ENCODE measurements at regions not wholly inside any gene's neighbourhood (a gene's known extent, or its start where the extent isn't known, plus 50 kb on each side); places are given as distances from the start of the nearest gene placed in this dataset.
"Not testable (repeated sequence)": the region's sequence is repeated elsewhere in the genome, so short reads cannot be mapped to it uniquely, and the experiment has no call there.

- Histone ChIP-seq H3K9me3 (no peaks in the 10 kb centered on the region), H3K27me3 (no peaks in the 10 kb centered on the region), H3K36me3 (replicated peaks in 1 of 2; ENCODE audit: insufficient read depth in 1 of 2, low read depth in 2 of 2) (no peaks in the 10 kb centered on the region), H3K27ac (no peak overlapping the region), H3K4me3 (no peak overlapping the region), H3K4me1 (no peaks in the 10 kb centered on the region)
- TF ChIP-seq CTCF (IDR thresholded peaks at IDR 0.05) = no peak
- DNase-seq (no peak), ATAC-seq (no peak)
- WGBS, 2 donors = 79 to 86% methylated on average over 1 of the region's 1 CpG
- intact Hi-C loops (cut with DNase I) = no loop called here
These were observed 135.9 kb upstream of the FUT9 start for GRCh38 chr6:95879856-95880255.

- DNase-seq = no peak
- ATAC-seq = no peak
- 76 to 81% methylated on average over 4 of the region's 4 CpGs for WGBS, 2 donors
- no peaks in the 10 kb centered on the region for H3K9me3 ChIP-seq
- H3K4me3 ChIP-seq = no peak overlapping the region
- no peaks in the 10 kb centered on the region for H3K36me3 ChIP-seq (replicated peaks in 1 of 2; ENCODE audit: insufficient read depth in 1 of 2, low read depth in 2 of 2)
- intact Hi-C loops (cut with DNase I) = no loop called here
- no peaks in the 10 kb centered on the region for H3K4me1 ChIP-seq
- no peak for TF ChIP-seq POLR2A (IDR thresholded peaks at IDR 0.05)
- TF ChIP-seq CTCF (IDR thresholded peaks at IDR 0.05) = no peak
- H3K27ac ChIP-seq = no peak overlapping the region
- no peaks in the 10 kb centered on the region for H3K27me3 ChIP-seq
These were observed 133.4 kb upstream of the FUT9 start for GRCh38 chr6:95882371-95882770.

GRCh38 chr6:95888711-95889110 lies 127.1 kb upstream of the FUT9 start:
- H3K9me3 ChIP-seq; H3K4me3 ChIP-seq; DNase-seq; H3K36me3 ChIP-seq (replicated peaks in 1 of 2; ENCODE audit: insufficient read depth in 1 of 2, low read depth in 2 of 2); H3K4me1 ChIP-seq; H3K27ac ChIP-seq; intact Hi-C loops (cut with DNase I); ATAC-seq; H3K27me3 ChIP-seq: not testable (repeated sequence)
- WGBS, 2 donors = 78 to 84% methylated on average over 2 of the region's 2 CpGs

GRCh38 chr6:95905132-95905531 lies 110.6 kb upstream of the FUT9 start:
- no peaks in the 10 kb centered on the region for H3K27me3 ChIP-seq
- DNase-seq (no peak), ATAC-seq (no peak)
- no peaks in the 10 kb centered on the region for H3K4me1 ChIP-seq
- WGBS, 2 donors = 39 to 43% methylated on average over 3 of the region's 3 CpGs
- H3K36me3 ChIP-seq (replicated peaks in 1 of 2; ENCODE audit: insufficient read depth in 1 of 2, low read depth in 2 of 2) = no peaks in the 10 kb centered on the region
- H3K27ac ChIP-seq = no peak overlapping the region
- H3K9me3 ChIP-seq = no peaks in the 10 kb centered on the region
- TF ChIP-seq POLR2A (IDR thresholded peaks at IDR 0.05) = no peak
- H3K4me3 ChIP-seq = no peak overlapping the region
- intact Hi-C loops (cut with DNase I) = no loop called here

GRCh38 chr6:95917034-95917433 lies 98.7 kb upstream of the FUT9 start:
- Histone ChIP-seq H3K36me3 (replicated peaks in 1 of 2; ENCODE audit: insufficient read depth in 1 of 2, low read depth in 2 of 2) (no peaks in the 10 kb centered on the region), H3K4me3 (no peak overlapping the region), H3K27ac (no peak overlapping the region), H3K9me3 (no peaks in the 10 kb centered on the region), H3K4me1 (no peaks in the 10 kb centered on the region), H3K27me3 (no peaks in the 10 kb centered on the region)
- intact Hi-C loops (cut with DNase I) = no loop called here
- no peak for ATAC-seq
- no peak for DNase-seq
- no peak for TF ChIP-seq CTCF (IDR thresholded peaks at IDR 0.05)
- no peak for TF ChIP-seq POLR2A (IDR thresholded peaks at IDR 0.05)
- 15 to 19% methylated on average over 2 of the region's 2 CpGs for WGBS, 2 donors

- no peaks in the 10 kb centered on the region for H3K27me3 ChIP-seq
- no peaks in the 10 kb centered on the region for H3K9me3 ChIP-seq
- WGBS, 2 donors = 63 to 83% methylated on average over 1 of the region's 1 CpG
- no peaks in the 10 kb centered on the region for H3K36me3 ChIP-seq (replicated peaks in 1 of 2; ENCODE audit: insufficient read depth in 1 of 2, low read depth in 2 of 2)
- intact Hi-C loops (cut with DNase I) = no loop called here
- H3K27ac ChIP-seq = no peak overlapping the region
- H3K4me3 ChIP-seq = no peak overlapping the region
- ATAC-seq = no peak
- peak in 4 of 7 experiments; percentile 14 to 38 (median 37) for TF ChIP-seq CTCF (IDR thresholded peaks at IDR 0.05)
- TF ChIP-seq POLR2A (IDR thresholded peaks at IDR 0.05) = no peak
- no peaks in the 10 kb centered on the region for H3K4me1 ChIP-seq
- DNase-seq = peak in 2 of 4 donors; percentile 17 to 40
These were observed 92.3 kb upstream of the FUT9 start for GRCh38 chr6:95923518-95923917.

Measured in body of pancreas (tissue), 4 donors.